ENCODE measurements at regions not wholly inside any gene's neighbourhood (a gene's known extent, or its start where the extent isn't known, plus 50 kb on each side); places are given as distances from the start of the nearest gene placed in this dataset.
A peak's percentile ranks its signal among the peaks of the same experiment; 100 is the strongest.

GRCh38 chr7:109844362-109844761 is 1246.6 kb upstream of the LRRN3 start:
- Histone ChIP-seq H3K9ac (ENCODE audit: low read length) (no peak overlapping the region), H3K4me2 (ENCODE audit: low read length) (no peak overlapping the region), H2AFZ (ENCODE audit: low read length) (no peak overlapping the region), H3K36me3 (ENCODE audit: low read depth, low read length) (no peaks in the 10 kb centered on the region), H3K27me3 (ENCODE audit: low read length) (no peaks in the 10 kb centered on the region), H3F3A (ENCODE audit: low read length, unreplicated experiment) (no peaks in the 10 kb centered on the region), H3K27ac (ENCODE audit: low read length) (no peak overlapping the region), H3K79me2 (ENCODE audit: low read length) (no peaks in the 10 kb centered on the region), H3K4me3 (ENCODE audit: low read length) (no peak overlapping the region), H3K9me2 (replicated peaks; ENCODE audit: low read length) (no peaks in the 10 kb centered on the region), H4K20me1 (ENCODE audit: low read length) (no peaks in the 10 kb centered on the region), H3K9me3 (ENCODE audit: low read length) (no peaks in the 10 kb centered on the region), H3K4me1 (ENCODE audit: insufficient read depth, low read length) (no peaks in the 10 kb centered on the region)
- ChIA-PET POLR2A (ENCODE audit: unreplicated experiment) (no interaction called here), CTCF (no interaction called here)
- no TSS peak for BruUV-seq (replicated peaks)
- DNase-seq, result peak; percentile 42
- intact Hi-C loops (cut with micrococcal nuclease), result loop anchor here (1.0 to 5.0 kb wide), 8 partner anchors 244 to 1893 kb away; no protein-coding TSS in a partner anchor
- TF ChIP-seq, protein P1, sequence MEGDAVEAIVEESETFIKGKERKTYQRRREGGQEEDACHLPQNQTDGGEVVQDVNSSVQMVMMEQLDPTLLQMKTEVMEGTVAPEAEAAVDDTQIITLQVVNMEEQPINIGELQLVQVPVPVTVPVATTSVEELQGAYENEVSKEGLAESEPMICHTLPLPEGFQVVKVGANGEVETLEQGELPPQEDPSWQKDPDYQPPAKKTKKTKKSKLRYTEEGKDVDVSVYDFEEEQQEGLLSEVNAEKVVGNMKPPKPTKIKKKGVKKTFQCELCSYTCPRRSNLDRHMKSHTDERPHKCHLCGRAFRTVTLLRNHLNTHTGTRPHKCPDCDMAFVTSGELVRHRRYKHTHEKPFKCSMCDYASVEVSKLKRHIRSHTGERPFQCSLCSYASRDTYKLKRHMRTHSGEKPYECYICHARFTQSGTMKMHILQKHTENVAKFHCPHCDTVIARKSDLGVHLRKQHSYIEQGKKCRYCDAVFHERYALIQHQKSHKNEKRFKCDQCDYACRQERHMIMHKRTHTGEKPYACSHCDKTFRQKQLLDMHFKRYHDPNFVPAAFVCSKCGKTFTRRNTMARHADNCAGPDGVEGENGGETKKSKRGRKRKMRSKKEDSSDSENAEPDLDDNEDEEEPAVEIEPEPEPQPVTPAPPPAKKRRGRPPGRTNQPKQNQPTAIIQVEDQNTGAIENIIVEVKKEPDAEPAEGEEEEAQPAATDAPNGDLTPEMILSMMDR (conservative IDR thresholded peaks at IDR 0.05; ENCODE audit: low read depth, low read length), result peak; percentile 74
- TF ChIP-seq EZH2phosphoT487 (IDR thresholded peaks at IDR 0.05; ENCODE audit: borderline replicate concordance, low read length), result no peak
- ATAC-seq, result peak; percentile 55; the same call in 1 of the 2 replicates

- no peaks in the 10 kb centered on the region for H3K9me3 ChIP-seq (ENCODE audit: low read length)
- H3K4me3 ChIP-seq (ENCODE audit: low read length), result no peak overlapping the region
- H3K36me3 ChIP-seq (ENCODE audit: low read depth, low read length), result no peaks in the 10 kb centered on the region
- intact Hi-C loops (cut with micrococcal nuclease), result no loop called here
- H3K27me3 ChIP-seq (ENCODE audit: low read length), result no peaks in the 10 kb centered on the region
- H3K9ac ChIP-seq (ENCODE audit: low read length), result no peak overlapping the region
- DNase-seq, result no peak
- no peaks in the 10 kb centered on the region for H4K20me1 ChIP-seq (ENCODE audit: low read length)
- H3K4me2 ChIP-seq (ENCODE audit: low read length), result no peak overlapping the region
- no peaks in the 10 kb centered on the region for H3K79me2 ChIP-seq (ENCODE audit: low read length)
- no peak overlapping the region for H2AFZ ChIP-seq (ENCODE audit: low read length)
- no TSS peak for BruUV-seq (replicated peaks)
- no peaks in the 10 kb centered on the region for H3K9me2 ChIP-seq (replicated peaks; ENCODE audit: low read length)
- ChIA-PET CTCF (no interaction called here), POLR2A (ENCODE audit: unreplicated experiment) (no interaction called here)
- H3K27ac ChIP-seq (ENCODE audit: low read length), result no peak overlapping the region
- H3K4me1 ChIP-seq (ENCODE audit: insufficient read depth, low read length), result no peaks in the 10 kb centered on the region
- no peak for ATAC-seq
- TF ChIP-seq, protein P1 (conservative IDR thresholded peaks at IDR 0.05; ENCODE audit: low read depth, low read length), result no peak
- TF ChIP-seq EZH2 (IDR thresholded peaks at IDR 0.05; ENCODE audit: low read length, unreplicated experiment), result no peak
- no peak for TF ChIP-seq EZH2phosphoT487 (IDR thresholded peaks at IDR 0.05; ENCODE audit: borderline replicate concordance, low read length)
- H3F3A ChIP-seq (ENCODE audit: low read length, unreplicated experiment), result no peaks in the 10 kb centered on the region
These were observed 1226.7 kb upstream of the LRRN3 start for GRCh38 chr7:109864230-109864629.

GRCh38 chr7:109868215-109868860 is 1222.6 kb upstream of the LRRN3 start:
- BruUV-seq (replicated peaks), result no TSS peak
- H2AFZ ChIP-seq (ENCODE audit: low read length), result no peak overlapping the region
- H3K9ac ChIP-seq (ENCODE audit: low read length), result no peak overlapping the region
- H3K9me3 ChIP-seq (ENCODE audit: low read length), result no peaks in the 10 kb centered on the region
- no peaks in the 10 kb centered on the region for H3K36me3 ChIP-seq (ENCODE audit: low read depth, low read length)
- ATAC-seq (peak; percentile 70), DNase-seq (no peak)
- H3K9me2 ChIP-seq (replicated peaks; ENCODE audit: low read length), result no peaks in the 10 kb centered on the region
- no peak overlapping the region for H3K4me3 ChIP-seq (ENCODE audit: low read length)
- no peak overlapping the region for H3K4me2 ChIP-seq (ENCODE audit: low read length)
- H3K27ac ChIP-seq (ENCODE audit: low read length), result no peak overlapping the region
- no peaks in the 10 kb centered on the region for H3F3A ChIP-seq (ENCODE audit: low read length, unreplicated experiment)
- no peaks in the 10 kb centered on the region for H3K4me1 ChIP-seq (ENCODE audit: insufficient read depth, low read length)
- ChIA-PET POLR2A (ENCODE audit: unreplicated experiment) (no interaction called here), CTCF (no interaction called here)
- H3K27me3 ChIP-seq (ENCODE audit: low read length), result no peaks in the 10 kb centered on the region
- no peak for TF ChIP-seq EZH2phosphoT487 (IDR thresholded peaks at IDR 0.05; ENCODE audit: borderline replicate concordance, low read length)
- TF ChIP-seq, protein P1 (conservative IDR thresholded peaks at IDR 0.05; ENCODE audit: low read depth, low read length), result no peak
- TF ChIP-seq EZH2 (IDR thresholded peaks at IDR 0.05; ENCODE audit: low read length, unreplicated experiment), result no peak
- intact Hi-C loops (cut with micrococcal nuclease), result no loop called here
- H4K20me1 ChIP-seq (ENCODE audit: low read length), result no peaks in the 10 kb centered on the region
- no peaks in the 10 kb centered on the region for H3K79me2 ChIP-seq (ENCODE audit: low read length)

All from PC-3 (cell line).